ENCODE measurements at regions not wholly inside any gene's neighbourhood (a gene's known extent, or its start where the extent isn't known, plus 50 kb on each side); places are given as distances from the start of the nearest gene placed in this dataset.

DNA sequence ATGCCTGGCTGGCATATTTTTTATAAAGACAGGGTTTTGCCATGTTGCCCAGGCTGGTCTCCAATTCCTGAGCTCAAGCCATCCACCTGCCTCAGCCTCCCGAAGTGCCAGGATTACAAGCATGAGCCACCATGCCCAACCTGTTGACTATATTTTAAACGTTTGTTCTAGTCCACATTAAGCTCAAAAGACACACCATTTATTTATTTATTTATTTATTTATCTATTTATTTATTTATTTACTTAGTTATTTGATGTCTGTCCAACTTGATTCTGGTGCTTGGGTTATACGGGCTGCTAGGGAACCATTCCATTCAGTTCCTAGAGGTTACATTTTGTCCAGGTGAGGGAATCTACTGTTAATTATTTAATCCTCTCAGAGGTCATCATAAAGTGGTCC lies 98.1 kb upstream of the ADGRL4 start:
- DNase-seq (ENCODE audit: low read depth, low spot score) = no peak

DNA sequence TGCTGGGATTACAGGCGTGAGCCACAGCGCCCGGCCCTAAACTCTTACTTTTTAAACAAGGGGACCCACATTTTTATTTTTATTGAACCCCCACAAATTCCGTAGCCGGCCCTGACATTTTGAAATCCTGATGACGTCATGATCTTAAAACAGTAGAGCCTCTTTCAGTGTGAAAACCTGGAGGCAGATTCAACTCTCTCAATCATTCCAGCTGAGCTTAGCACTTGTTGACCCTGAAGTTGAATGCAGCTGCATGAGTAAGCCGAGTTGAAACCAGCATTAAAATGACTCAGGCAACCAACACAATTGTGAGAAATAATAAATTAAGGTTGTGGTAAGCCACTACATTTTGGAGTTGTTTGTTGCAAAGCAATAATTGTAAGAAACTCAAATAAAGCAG lies 93.9 kb upstream of the ADGRL4 start:
- DNase-seq (ENCODE audit: low read depth, low spot score) = no peak

- DNase-seq (ENCODE audit: low read depth, low spot score) = no peak
Observed at GRCh38 chr1:79090985-79091384, 84.5 kb upstream of the ADGRL4 start.

DNA sequence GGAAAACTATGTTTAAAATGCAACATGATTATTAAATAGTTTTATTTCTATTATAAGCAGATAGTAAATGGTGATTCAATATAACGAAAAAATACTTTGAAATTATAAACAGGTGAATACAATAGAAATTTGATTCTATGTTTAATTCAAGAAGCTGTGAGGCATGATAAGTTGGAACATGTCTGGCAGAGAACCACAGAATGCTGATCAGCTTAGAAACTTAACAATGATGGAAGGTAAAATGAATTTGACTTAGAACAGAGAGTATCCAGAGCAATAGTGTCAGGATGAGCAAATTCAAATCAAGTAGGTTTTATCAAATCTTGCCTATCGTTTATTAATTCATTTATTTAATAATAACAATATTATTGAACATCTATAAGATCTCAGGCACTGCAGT lies 83.4 kb upstream of the ADGRL4 start:
- DNase-seq (ENCODE audit: low read depth, low spot score) = no peak

- no peak for DNase-seq (ENCODE audit: low read depth, low spot score)
Observed at GRCh38 chr1:79082233-79082632, 75.7 kb upstream of the ADGRL4 start.

DNA sequence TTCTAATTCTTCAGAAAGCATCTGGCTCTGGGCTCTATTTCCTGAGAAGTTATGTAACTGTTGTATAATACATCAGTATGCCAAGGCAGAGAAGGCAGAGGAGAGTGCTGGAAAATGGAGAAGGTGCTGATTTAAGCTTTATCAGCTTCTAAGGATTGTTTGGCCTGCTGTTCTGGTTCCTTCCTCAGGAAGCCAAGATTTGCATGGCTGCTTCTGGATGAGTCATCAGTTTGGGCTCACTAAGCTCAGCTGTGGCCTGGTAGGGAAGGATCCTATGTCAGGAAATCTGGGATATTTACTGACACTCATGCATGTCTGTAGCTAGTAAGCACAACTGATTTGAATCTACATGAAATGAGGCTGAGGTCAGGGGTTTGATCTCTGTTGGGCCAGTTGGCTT lies 73.2 kb upstream of the ADGRL4 start:
- peak; percentile 59 for DNase-seq (ENCODE audit: low read depth, low spot score)

- DNase-seq (ENCODE audit: low read depth, low spot score) = no peak
Observed at GRCh38 chr1:79074975-79075374, 68.4 kb upstream of the ADGRL4 start.

GRCh38 chr1:79069828-79070227 lies 63.3 kb upstream of the ADGRL4 start:
- no peak for DNase-seq (ENCODE audit: low read depth, low spot score)

GRCh38 chr1:79059341-79059740 lies 52.8 kb upstream of the ADGRL4 start:
- no peak for DNase-seq (ENCODE audit: low read depth, low spot score)
